GM23338 (cell line): ENCODE measurements at regions not wholly inside any gene's neighbourhood (a gene's known extent, or its start where the extent isn't known, plus 50 kb on each side); places are given as distances from the start of the nearest gene placed in this dataset.

Experiments used
- CREB1 ChIP-seq: fragments of 250-450 bp; sonication (Bioruptor Pico); IDR thresholded peaks from 2 replicates; pipeline ENCODE4 v1.5.0; 2020; ENCODE audit warnings: low read depth, mild to moderate bottlenecking, moderate library complexity
- CTCF ChIP-seq, 2 experiments: fragments of 200-600 bp in 1 of 2; sonication (generic) in 1 of 2; conservative IDR thresholded peaks; 2 replicates each; pipeline versions ENCODE4 v1.5.1 to v1.6.1; 2016 to 2017; ENCODE audit warnings: antibody characterized with exemption in 2 of 2, low read depth in 2 of 2, mild to moderate bottlenecking in 2 of 2, moderate library complexity in 1 of 2
- EZH2 ChIP-seq: fragments of 200-600 bp; sonication (generic); IDR thresholded peaks from one replicate; pipeline ENCODE4 v1.8.0; 2017; ENCODE audit warnings: antibody characterized with exemption, mild to moderate bottlenecking, low read depth; ENCODE audit not compliant: unreplicated experiment
- EZH2phosphoT487 ChIP-seq: fragments of 200-600 bp; sonication (generic); IDR thresholded peaks from one replicate; pipeline ENCODE4 v1.8.1; 2018; ENCODE audit warnings: antibody characterized with exemption; ENCODE audit not compliant: unreplicated experiment
- POLR2AphosphoS5 ChIP-seq: IDR thresholded peaks from 2 replicates; pipeline ENCODE4 v1.6.1; 2016; ENCODE audit warnings: antibody characterized with exemption, low read depth
- REST ChIP-seq: IDR thresholded peaks from one replicate; pipeline ENCODE4 v1.6.1; 2018; ENCODE audit warnings: antibody characterized with exemption; ENCODE audit not compliant: unreplicated experiment
- ZNF114 ChIP-seq: fragments of 250-450 bp; sonication (Bioruptor Pico); IDR thresholded peaks from 2 replicates; pipeline ENCODE4 v1.5.0; 2020; ENCODE audit warnings: mild to moderate bottlenecking, moderate library complexity
- TF ChIP-seq, protein P1 (sequence below): IDR thresholded peaks from 2 replicates; pipeline ENCODE4 v1.6.1; 2016; ENCODE audit warnings: antibody characterized with exemption

- TF ChIP-seq CTCF (conservative IDR thresholded peaks at IDR 0.05; ENCODE audit: low read depth in 2 of 2) (no peak), ZNF114 (CRISPR knock-in tag) (no peak), POLR2AphosphoS5 (no peak), EZH2phosphoT487 (no peak), CREB1 (no peak), REST (no peak), EZH2 (no peak)
- TF ChIP-seq, protein P1, sequence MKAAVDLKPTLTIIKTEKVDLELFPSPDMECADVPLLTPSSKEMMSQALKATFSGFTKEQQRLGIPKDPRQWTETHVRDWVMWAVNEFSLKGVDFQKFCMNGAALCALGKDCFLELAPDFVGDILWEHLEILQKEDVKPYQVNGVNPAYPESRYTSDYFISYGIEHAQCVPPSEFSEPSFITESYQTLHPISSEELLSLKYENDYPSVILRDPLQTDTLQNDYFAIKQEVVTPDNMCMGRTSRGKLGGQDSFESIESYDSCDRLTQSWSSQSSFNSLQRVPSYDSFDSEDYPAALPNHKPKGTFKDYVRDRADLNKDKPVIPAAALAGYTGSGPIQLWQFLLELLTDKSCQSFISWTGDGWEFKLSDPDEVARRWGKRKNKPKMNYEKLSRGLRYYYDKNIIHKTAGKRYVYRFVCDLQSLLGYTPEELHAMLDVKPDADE, result no peak
These were observed 133.6 kb downstream of the HS3ST3B1 start for GRCh38 chr17:14434506-14434905.
